NCI-H1048 (cell line): ENCODE measurements at regions not wholly inside any gene's neighbourhood (a gene's known extent, or its start where the extent isn't known, plus 50 kb on each side); places are given as distances from the start of the nearest gene placed in this dataset.

Source experiments
- DNase-seq: peaks from one replicate; lab custom pipeline; 2025; lab: John Stamatoyannopoulos, UW

- DNase-seq = no peak
These were observed 206.0 kb upstream of the RPS6KA3 start for GRCh38 chrX:20472620-20473258.

- no peak for DNase-seq
These were observed 205.4 kb upstream of the RPS6KA3 start for GRCh38 chrX:20472148-20472547.

- DNase-seq = no peak
These were observed 204.8 kb upstream of the RPS6KA3 start for GRCh38 chrX:20471483-20471882.

- DNase-seq = no peak
These were observed 196.8 kb upstream of the RPS6KA3 start for GRCh38 chrX:20463296-20464075.

- DNase-seq = no peak
These were observed 194.9 kb upstream of the RPS6KA3 start for GRCh38 chrX:20461576-20461975.

GRCh38 chrX:20461002-20461401 is 194.3 kb upstream of the RPS6KA3 start:
- no peak for DNase-seq

GRCh38 chrX:20459410-20460350 is 193.0 kb upstream of the RPS6KA3 start:
- no peak for DNase-seq

- no peak for DNase-seq
These were observed 190.3 kb upstream of the RPS6KA3 start for GRCh38 chrX:20456971-20457370.

GRCh38 chrX:20455001-20455400 is 188.3 kb upstream of the RPS6KA3 start:
- no peak for DNase-seq

GRCh38 chrX:20454117-20454516 is 187.4 kb upstream of the RPS6KA3 start:
- DNase-seq = no peak

- DNase-seq = no peak
These were observed 185.8 kb upstream of the RPS6KA3 start for GRCh38 chrX:20452487-20452886.

- no peak for DNase-seq
These were observed 185.2 kb upstream of the RPS6KA3 start for GRCh38 chrX:20451929-20452328.

GRCh38 chrX:20445109-20445508 is 178.4 kb upstream of the RPS6KA3 start:
- no peak for DNase-seq

- peak; percentile 64 for DNase-seq
These were observed 175.9 kb upstream of the RPS6KA3 start for GRCh38 chrX:20442597-20442996.

- DNase-seq = no peak
These were observed 174.4 kb upstream of the RPS6KA3 start for GRCh38 chrX:20441123-20441522.

GRCh38 chrX:20438871-20439526 is 172.3 kb upstream of the RPS6KA3 start:
- no peak for DNase-seq

GRCh38 chrX:20437683-20438082 is 171.0 kb upstream of the RPS6KA3 start:
- no peak for DNase-seq

GRCh38 chrX:20435913-20436312 is 169.2 kb upstream of the RPS6KA3 start:
- DNase-seq = no peak

- no peak for DNase-seq
These were observed 168.3 kb upstream of the RPS6KA3 start for GRCh38 chrX:20434986-20435385.

- no peak for DNase-seq
These were observed 166.7 kb upstream of the RPS6KA3 start for GRCh38 chrX:20433388-20433775.

- DNase-seq = no peak
These were observed 166.2 kb upstream of the RPS6KA3 start for GRCh38 chrX:20432746-20433387.

GRCh38 chrX:20432048-20432447 is 165.3 kb upstream of the RPS6KA3 start:
- DNase-seq = no peak
